OCI-LY1 (cell line): ENCODE measurements at regions not wholly inside any gene's neighbourhood (a gene's known extent, or its start where the extent isn't known, plus 50 kb on each side); places are given as distances from the start of the nearest gene placed in this dataset.

Source experiments
- H2AFZ ChIP-seq: fragments of 200-600 bp; sonication (generic), shearing (Covaris generic); 2 replicates; pipeline ENCODE4 v1.6.0; 2014; ENCODE audit warnings: antibody characterized with exemption, mild to moderate bottlenecking, low read length
- H3F3A ChIP-seq: fragments of 200-600 bp; sonication (generic), shearing (Covaris generic); 2 replicates; pipeline ENCODE4 v1.6.0; 2014; ENCODE audit warnings: mild to moderate bottlenecking, antibody characterized with exemption, low read length, moderate library complexity; ENCODE audit not compliant: insufficient read depth
- H3K27ac ChIP-seq: fragments of 200-600 bp; sonication (generic); 2 replicates; pipeline ENCODE4 v1.5.1; 2014; ENCODE audit warnings: low read length, mixed run types, mild to moderate bottlenecking, low read depth; ENCODE audit not compliant: poor library complexity, severe bottlenecking
- H3K27me3 ChIP-seq: fragments of 200-600 bp; sonication (generic); 2 replicates; pipeline ENCODE4 v1.6.0; 2014; ENCODE audit warnings: antibody characterized with exemption, mild to moderate bottlenecking, low read length, moderate library complexity; ENCODE audit not compliant: insufficient read depth
- H3K36me3 ChIP-seq: fragments of 200-600 bp; sonication (generic); 2 replicates; pipeline ENCODE4 v1.6.1; 2014; ENCODE audit warnings: mild to moderate bottlenecking, antibody characterized with exemption, low read length, moderate library complexity, mixed read lengths; ENCODE audit not compliant: insufficient read depth
- H3K4me1 ChIP-seq: fragments of 200-600 bp; sonication (generic); 2 replicates; pipeline ENCODE4 v1.5.1; 2014; ENCODE audit warnings: mild to moderate bottlenecking, low read length, moderate library complexity; ENCODE audit not compliant: insufficient read depth, severe bottlenecking
- H3K4me2 ChIP-seq: fragments of 200-600 bp; sonication (generic), shearing (Covaris generic); 2 replicates; pipeline ENCODE4 v1.6.1; 2014; ENCODE audit warnings: low read length
- H3K4me3 ChIP-seq: fragments of 200-600 bp; sonication (generic); 2 replicates; pipeline ENCODE4 v1.5.1; 2014; ENCODE audit warnings: low read length, low read depth, mild to moderate bottlenecking, mixed read lengths; ENCODE audit not compliant: poor library complexity, severe bottlenecking
- H3K79me2 ChIP-seq: fragments of 200-600 bp; shearing (Covaris generic); 2 replicates; pipeline ENCODE4 v1.6.1; 2016; ENCODE audit warnings: mixed run types, low read length, mixed read lengths; ENCODE audit not compliant: insufficient read depth
- H3K9ac ChIP-seq: fragments of 200-600 bp; sonication (generic), shearing (Covaris generic); 2 replicates; pipeline ENCODE4 v1.6.1; 2014; ENCODE audit warnings: mild to moderate bottlenecking, low read length, mixed read lengths
- H3K9me2 ChIP-seq: fragments of 200-600 bp; sonication (generic), shearing (Covaris generic); 2 replicates; pipeline ENCODE4 v1.6.1; 2014; ENCODE audit warnings: low read depth, mild to moderate bottlenecking, low read length, mixed read lengths
- H3K9me3 ChIP-seq: fragments of 200-600 bp; shearing (Covaris generic); 2 replicates; pipeline ENCODE4 v1.6.1; 2014; ENCODE audit warnings: low read length, mixed read lengths
- H4K20me1 ChIP-seq: fragments of 200-600 bp; sonication (generic), shearing (Covaris generic); 2 replicates; pipeline ENCODE4 v1.6.0; 2016; ENCODE audit warnings: mild to moderate bottlenecking, low read length; ENCODE audit not compliant: insufficient read depth
- CTCF ChIP-seq: fragments of 200-600 bp; sonication (generic), shearing (Covaris generic); IDR thresholded peaks from 2 replicates; pipeline ENCODE4 v1.5.1; 2017; ENCODE audit warnings: mild to moderate bottlenecking, antibody characterized with exemption, low read length, moderate library complexity, mixed read lengths
- EZH2 ChIP-seq: fragments of 200-600 bp; sonication (generic), shearing (Covaris generic); IDR thresholded peaks from 2 replicates; pipeline ENCODE4 v1.8.0; 2017; ENCODE audit warnings: borderline replicate concordance, mixed run types, mild to moderate bottlenecking, antibody characterized with exemption, low read length, moderate library complexity, mixed read lengths

GRCh38 chr4:83768146-83768545, 232.2 kb downstream of the GPAT3 start:
- Histone ChIP-seq H2AFZ (no peak overlapping the region), H3K9me2 (no peaks in the 10 kb centered on the region)
- TF ChIP-seq EZH2 = no peak
- no peak for TF ChIP-seq CTCF

DNA sequence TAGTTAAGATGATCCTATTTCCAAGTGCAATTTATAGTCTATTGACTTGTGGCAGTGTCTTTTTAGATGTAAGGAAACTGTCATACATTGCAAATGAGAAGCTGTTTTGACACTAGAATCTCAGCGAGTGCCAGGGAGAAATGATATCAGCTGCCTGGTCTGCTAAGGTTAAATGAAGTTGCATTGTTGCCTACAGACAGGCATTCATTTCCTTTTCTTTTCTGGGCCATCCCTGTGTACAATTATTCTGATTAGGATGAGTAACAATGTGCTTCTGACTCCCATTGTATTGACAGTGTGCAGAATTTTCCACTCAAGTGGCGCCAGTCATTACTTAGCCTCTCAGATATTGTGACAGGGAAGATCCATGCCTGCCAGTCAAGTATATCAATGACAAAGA, 231.2 kb downstream of the GPAT3 start:
- Histone ChIP-seq H2AFZ (no peak overlapping the region), H3K9me3 (no peaks in the 10 kb centered on the region), H3K4me1 (no peaks in the 10 kb centered on the region), H3K27me3 (no peaks in the 10 kb centered on the region), H3K9me2 (no peaks in the 10 kb centered on the region), H4K20me1 (no peaks in the 10 kb centered on the region), H3K36me3 (no peaks in the 10 kb centered on the region), H3F3A (no peaks in the 10 kb centered on the region), H3K27ac (no peak overlapping the region), H3K9ac (no peak overlapping the region), H3K79me2 (no peaks in the 10 kb centered on the region), H3K4me2 (no peak overlapping the region), H3K4me3 (no peak overlapping the region)
- no peak for TF ChIP-seq CTCF
- TF ChIP-seq EZH2 = no peak

More at GRCh38 chr4:83768146-83768545, 232.2 kb downstream of the GPAT3 start:
- Histone ChIP-seq H3K9ac (no peak overlapping the region), H4K20me1 (no peaks in the 10 kb centered on the region), H3K27me3 (no peaks in the 10 kb centered on the region), H3K4me3 (no peak overlapping the region), H3F3A (no peaks in the 10 kb centered on the region), H3K4me2 (no peak overlapping the region), H3K79me2 (no peaks in the 10 kb centered on the region), H3K36me3 (no peaks in the 10 kb centered on the region), H3K27ac (no peak overlapping the region), H3K9me3 (no peaks in the 10 kb centered on the region), H3K4me1 (no peaks in the 10 kb centered on the region)

- H3K9me2 ChIP-seq = no peaks in the 10 kb centered on the region
- no peaks in the 10 kb centered on the region for H3F3A ChIP-seq
- H3K27ac ChIP-seq = no peak overlapping the region
- no peaks in the 10 kb centered on the region for H4K20me1 ChIP-seq
- no peak overlapping the region for H3K4me2 ChIP-seq
- no peaks in the 10 kb centered on the region for H3K79me2 ChIP-seq
- no peak overlapping the region for H3K9ac ChIP-seq
- H3K27me3 ChIP-seq = no peaks in the 10 kb centered on the region
- H3K4me1 ChIP-seq = no peaks in the 10 kb centered on the region
- H3K36me3 ChIP-seq = no peaks in the 10 kb centered on the region
- H2AFZ ChIP-seq = no peak overlapping the region
- no peak overlapping the region for H3K4me3 ChIP-seq
- TF ChIP-seq EZH2 = no peak
- TF ChIP-seq CTCF = no peak
- H3K9me3 ChIP-seq = no peaks in the 10 kb centered on the region
Measured at GRCh38 chr4:83759611-83760010, 223.7 kb downstream of the GPAT3 start.
